GM12865 (cell line): ENCODE measurements at regions not wholly inside any gene's neighbourhood (a gene's known extent, or its start where the extent isn't known, plus 50 kb on each side); places are given as distances from the start of the nearest gene placed in this dataset.
A peak's percentile ranks its signal among the peaks of the same experiment; 100 is the strongest.

Experiments
- DNase-seq: peaks from one replicate; pipeline ENCODE4 v3.0.0; 2010; ENCODE audit warnings: low read depth
- H3K4me3 ChIP-seq: 2 replicates; pipeline ENCODE4 v1.5.1; 2011; ENCODE audit warnings: mild to moderate bottlenecking, low read depth, low read length, control low read depth
- TF ChIP-seq, protein P1 (sequence below): IDR thresholded peaks from 2 replicates; pipeline ENCODE4 v1.5.1; 2011; ENCODE audit warnings: low read length, control low read depth, low read depth, inconsistent platforms; ENCODE audit not compliant: insufficient read depth; ENCODE audit errors: missing control alignments

DNA sequence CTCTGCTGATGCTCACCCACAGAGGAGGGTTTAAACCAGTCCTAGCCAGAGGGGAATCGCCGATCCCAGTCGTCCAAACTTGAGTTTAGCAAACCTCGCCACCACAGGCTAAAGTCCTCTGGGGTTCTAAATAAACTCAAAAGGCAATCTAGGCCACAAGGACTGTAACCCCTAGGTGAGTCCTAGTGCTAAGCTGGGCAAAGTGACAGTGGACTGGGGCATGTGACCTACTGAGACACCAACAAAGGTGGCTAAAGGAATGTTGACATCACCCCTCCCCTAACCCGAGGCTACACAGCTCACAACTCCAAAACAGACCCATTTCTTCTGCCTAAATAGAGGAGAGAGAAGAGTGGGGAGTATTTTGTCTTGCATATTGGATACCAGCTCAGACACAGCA is 142.8 kb upstream of the PRDX4 start:
- DNase-seq, result no peak
- H3K4me3 ChIP-seq, result no peak overlapping the region
- TF ChIP-seq, protein P1, sequence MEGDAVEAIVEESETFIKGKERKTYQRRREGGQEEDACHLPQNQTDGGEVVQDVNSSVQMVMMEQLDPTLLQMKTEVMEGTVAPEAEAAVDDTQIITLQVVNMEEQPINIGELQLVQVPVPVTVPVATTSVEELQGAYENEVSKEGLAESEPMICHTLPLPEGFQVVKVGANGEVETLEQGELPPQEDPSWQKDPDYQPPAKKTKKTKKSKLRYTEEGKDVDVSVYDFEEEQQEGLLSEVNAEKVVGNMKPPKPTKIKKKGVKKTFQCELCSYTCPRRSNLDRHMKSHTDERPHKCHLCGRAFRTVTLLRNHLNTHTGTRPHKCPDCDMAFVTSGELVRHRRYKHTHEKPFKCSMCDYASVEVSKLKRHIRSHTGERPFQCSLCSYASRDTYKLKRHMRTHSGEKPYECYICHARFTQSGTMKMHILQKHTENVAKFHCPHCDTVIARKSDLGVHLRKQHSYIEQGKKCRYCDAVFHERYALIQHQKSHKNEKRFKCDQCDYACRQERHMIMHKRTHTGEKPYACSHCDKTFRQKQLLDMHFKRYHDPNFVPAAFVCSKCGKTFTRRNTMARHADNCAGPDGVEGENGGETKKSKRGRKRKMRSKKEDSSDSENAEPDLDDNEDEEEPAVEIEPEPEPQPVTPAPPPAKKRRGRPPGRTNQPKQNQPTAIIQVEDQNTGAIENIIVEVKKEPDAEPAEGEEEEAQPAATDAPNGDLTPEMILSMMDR, result no peak

DNA sequence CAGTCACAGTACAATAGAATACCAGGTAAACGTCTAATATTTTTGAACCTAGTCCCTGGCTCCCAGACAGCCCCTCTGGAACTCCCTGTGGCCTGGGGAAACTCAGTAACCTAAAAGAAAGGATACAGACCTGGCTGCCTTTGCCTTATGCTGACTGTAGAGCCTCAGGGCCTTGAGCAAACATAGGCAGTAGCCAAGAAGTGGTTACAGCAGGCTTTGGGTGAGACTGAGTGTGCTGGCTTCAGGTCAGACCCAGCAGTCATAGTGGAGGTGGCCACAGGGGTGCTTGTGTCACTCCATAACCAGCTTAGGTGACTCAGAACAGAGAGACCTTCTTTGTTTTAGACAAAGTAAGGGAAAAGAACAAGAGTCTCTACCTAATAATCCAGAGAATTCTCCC is 141.8 kb upstream of the PRDX4 start:
- H3K4me3 ChIP-seq, result no peak overlapping the region
- TF ChIP-seq, protein P1, result no peak
- no peak for DNase-seq

DNA sequence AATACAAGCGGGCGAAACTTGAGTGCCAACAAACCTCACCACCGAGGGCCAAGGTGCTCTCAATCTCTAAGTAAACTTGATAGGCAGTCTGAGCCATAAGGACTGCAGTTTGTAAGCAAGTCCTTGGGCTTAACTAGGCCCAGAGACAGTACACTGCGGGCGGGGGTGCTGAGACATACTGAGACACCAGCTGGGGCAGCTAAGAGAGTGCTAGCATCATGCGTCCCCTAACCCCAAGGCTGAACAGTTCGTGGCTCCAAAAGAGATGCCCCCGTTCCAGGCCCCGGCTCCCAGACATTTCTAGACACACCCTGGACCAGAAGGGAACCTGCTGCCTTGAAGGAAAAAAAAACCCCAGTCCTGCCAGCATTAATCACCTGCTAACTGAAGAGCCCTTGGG is 126.8 kb upstream of the PRDX4 start:
- no peak for DNase-seq
- H3K4me3 ChIP-seq, result no peak overlapping the region
- TF ChIP-seq, protein P1, result no peak

DNA sequence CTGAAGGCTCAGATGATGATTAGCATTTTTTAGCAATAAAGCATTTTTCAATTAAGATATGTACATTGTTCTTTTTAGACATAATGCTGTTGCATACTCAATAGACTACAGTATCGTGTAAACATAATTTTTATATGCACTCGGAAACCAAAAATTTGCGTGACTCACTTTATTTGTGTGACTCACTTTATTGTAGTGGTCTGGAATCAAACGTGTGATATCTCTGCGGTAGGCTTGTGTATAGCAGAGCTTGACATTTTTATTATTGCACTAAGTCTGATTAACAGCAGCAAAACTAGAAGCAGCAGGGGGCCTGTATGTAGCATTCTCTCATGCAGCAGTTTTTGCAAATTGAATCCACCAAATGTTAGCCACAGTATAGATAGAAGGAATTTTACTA is 119.1 kb upstream of the PRDX4 start:
- DNase-seq, result no peak
- TF ChIP-seq, protein P1, result no peak
- H3K4me3 ChIP-seq, result no peak overlapping the region

DNA sequence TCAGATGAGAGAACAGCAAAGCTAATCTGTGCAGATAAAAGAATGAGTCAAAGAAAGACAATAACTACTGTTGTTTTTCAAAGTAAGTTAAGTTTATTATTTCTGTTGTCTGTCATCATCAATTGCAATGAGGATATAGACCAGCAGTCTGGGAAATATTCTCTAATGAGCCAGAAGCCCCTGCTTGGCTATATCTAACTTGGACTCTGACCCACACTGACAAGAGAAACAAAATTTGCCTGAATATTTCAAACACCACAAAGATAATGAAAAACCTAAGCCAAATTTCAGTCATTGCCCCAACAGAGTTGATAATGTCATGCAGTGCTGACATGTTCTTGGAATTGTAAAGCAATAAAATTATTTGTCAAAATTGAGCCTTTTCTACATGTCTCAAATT is 115.0 kb upstream of the PRDX4 start:
- DNase-seq, result no peak
- TF ChIP-seq, protein P1, result no peak
- no peak overlapping the region for H3K4me3 ChIP-seq

DNA sequence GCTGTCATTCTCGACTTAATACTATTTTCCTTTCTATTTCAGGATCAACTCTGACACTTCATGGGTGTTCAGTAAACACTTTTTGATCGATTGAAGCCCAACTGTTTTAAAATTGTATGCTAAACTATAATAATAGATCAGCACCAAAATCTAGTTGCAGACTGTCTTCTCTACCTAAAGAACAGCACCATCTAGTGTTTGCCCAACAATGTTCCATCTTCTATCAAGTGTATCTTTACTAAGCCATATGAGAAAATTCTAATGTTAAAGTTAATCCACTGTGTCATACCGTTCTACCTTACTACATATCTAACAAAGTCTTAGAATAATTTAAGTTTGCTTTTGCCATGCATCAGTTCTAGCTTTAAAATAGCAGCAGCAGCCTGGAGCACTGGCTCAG is 113.0 kb upstream of the PRDX4 start:
- no peak overlapping the region for H3K4me3 ChIP-seq
- TF ChIP-seq, protein P1, result peak; percentile 44
- peak; percentile 47 for DNase-seq

DNA sequence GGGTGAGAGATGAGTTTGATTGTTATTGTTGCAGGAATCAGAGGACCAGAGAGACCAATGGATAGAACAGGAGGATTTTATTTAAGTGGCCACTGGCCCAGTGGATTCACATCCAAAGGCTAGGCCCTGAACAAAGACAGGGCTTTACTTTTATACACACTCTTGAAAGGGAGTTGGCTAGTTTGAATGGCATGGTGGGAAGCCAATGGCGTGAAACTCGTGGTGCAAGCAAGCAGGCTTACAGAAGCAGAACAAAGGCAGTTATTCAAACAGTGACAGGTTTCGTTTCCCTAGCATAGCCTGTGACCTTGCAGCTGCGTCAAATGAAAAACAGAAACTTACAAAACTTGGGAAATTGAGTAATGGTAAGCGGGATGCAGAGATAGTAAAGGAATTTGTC is 110.2 kb upstream of the PRDX4 start:
- TF ChIP-seq, protein P1, result no peak
- DNase-seq, result peak; percentile 74
- H3K4me3 ChIP-seq, result no peak overlapping the region
